ENCODE measurements at regions not wholly inside any gene's neighbourhood (a gene's known extent, or its start where the extent isn't known, plus 50 kb on each side); places are given as distances from the start of the nearest gene placed in this dataset.

DNA sequence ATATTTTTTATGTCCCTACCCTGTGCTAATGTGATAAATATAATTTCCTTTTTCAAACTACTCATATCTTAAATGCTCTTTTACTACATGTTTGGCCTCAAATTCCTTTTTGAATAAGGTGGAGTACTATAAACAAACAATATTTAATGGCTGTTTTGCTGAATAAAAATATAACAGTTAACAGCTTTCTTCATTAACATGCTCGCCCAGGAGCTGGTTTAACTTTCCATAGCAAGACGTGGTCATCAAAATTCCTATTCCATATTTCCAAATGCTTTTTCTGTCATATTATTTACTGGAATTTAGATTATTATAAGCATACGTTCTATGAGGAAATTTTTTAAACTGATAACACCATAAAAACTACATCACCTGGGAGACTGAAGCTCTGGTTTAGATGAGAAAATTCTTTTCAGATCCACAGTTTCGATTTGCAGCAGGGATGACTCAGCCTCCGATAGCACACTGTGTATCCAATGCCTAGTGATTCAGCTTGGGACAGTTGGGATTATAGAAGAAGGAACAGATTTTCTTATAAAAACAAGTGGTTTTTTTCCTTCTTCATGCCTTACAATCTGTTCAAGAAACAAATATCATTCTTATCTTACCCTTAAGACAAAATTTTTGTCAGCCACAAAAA lies 129.1 kb downstream of the FBXO8 start:
- Histone ChIP-seq H3K9me3 (ENCODE audit: control insufficient read depth, insufficient read depth, low read length) (no peaks in the 10 kb centered on the region), H3K36me3 (ENCODE audit: control insufficient read depth, insufficient read depth, low read length) (no peaks in the 10 kb centered on the region), H3K4me3 (ENCODE audit: low read depth, low read length) (no peak overlapping the region), H3K4me1 (ENCODE audit: control insufficient read depth, insufficient read depth, low read length) (no peaks in the 10 kb centered on the region), H3K27me3 (ENCODE audit: control insufficient read depth, insufficient read depth, low read length) (no peaks in the 10 kb centered on the region), H3K27ac (ENCODE audit: low read depth, low read length) (no peak overlapping the region)
- DNase-seq (ENCODE audit: low read depth in 4 of 6, low spot score in 6 of 6): no peak
- WGBS (ENCODE audit: insufficient coverage): 60% methylated on average over 1 of the region's 5 CpGs

DNA sequence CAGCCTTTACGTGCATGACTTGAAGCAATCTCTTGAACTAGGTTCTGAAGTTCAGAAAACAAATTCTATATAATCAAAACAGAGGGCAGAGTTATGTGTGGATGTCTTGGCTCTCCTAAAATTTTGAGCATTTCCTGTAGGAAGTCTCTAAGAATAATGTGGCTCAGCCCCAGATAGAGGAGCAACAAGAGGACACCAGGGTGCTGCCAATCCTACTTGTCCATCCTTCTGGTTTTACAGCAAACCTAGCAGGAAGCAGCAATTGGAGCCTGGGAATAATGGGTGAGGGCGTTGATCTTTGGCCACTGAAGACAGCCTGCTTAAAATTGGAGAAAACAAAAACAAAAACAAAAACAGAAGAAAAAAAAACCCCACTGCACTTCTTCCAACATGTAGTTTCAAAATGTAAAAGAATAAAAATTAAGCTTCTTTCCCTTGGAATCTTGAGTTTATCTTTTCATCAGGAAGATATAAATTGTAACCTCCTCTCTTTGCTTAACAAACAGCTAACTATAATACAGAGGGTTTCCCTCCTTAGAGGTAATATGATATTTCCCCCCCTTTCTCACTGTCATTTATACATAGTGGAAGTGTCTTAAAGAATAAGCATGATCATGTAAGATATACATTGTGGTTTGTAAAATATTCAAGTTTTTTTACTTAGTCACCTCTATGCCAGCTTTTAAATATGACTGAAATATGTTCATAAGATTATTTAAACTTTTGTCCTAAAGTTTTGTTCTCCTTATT lies 130.6 kb downstream of the FBXO8 start:
- no CpG with 5 or more reads among the region's 2 CpGs for WGBS (ENCODE audit: insufficient coverage)
- DNase-seq (ENCODE audit: low read depth in 4 of 6, low spot score in 6 of 6): no peak
- Histone ChIP-seq H3K9me3 (ENCODE audit: control insufficient read depth, insufficient read depth, low read length) (no peaks in the 10 kb centered on the region), H3K27ac (ENCODE audit: low read depth, low read length) (no peak overlapping the region), H3K36me3 (ENCODE audit: control insufficient read depth, insufficient read depth, low read length) (no peaks in the 10 kb centered on the region), H3K27me3 (ENCODE audit: control insufficient read depth, insufficient read depth, low read length) (no peaks in the 10 kb centered on the region), H3K4me3 (ENCODE audit: low read depth, low read length) (no peak overlapping the region), H3K4me1 (ENCODE audit: control insufficient read depth, insufficient read depth, low read length) (no peaks in the 10 kb centered on the region)

GRCh38 chr4:174147863-174148262 lies 135.6 kb downstream of the FBXO8 start:
- no peak for DNase-seq (ENCODE audit: low read depth in 4 of 6, low spot score in 6 of 6)
- WGBS (ENCODE audit: insufficient coverage): no CpG with 5 or more reads among the region's 2 CpGs
- Histone ChIP-seq H3K27ac (ENCODE audit: low read depth, low read length) (no peak overlapping the region), H3K9me3 (ENCODE audit: control insufficient read depth, insufficient read depth, low read length) (no peaks in the 10 kb centered on the region), H3K4me1 (ENCODE audit: control insufficient read depth, insufficient read depth, low read length) (no peaks in the 10 kb centered on the region), H3K36me3 (ENCODE audit: control insufficient read depth, insufficient read depth, low read length) (no peaks in the 10 kb centered on the region), H3K27me3 (ENCODE audit: control insufficient read depth, insufficient read depth, low read length) (no peaks in the 10 kb centered on the region), H3K4me3 (ENCODE audit: low read depth, low read length) (no peak overlapping the region)

- H3K27me3 ChIP-seq (ENCODE audit: control insufficient read depth, insufficient read depth, low read length): no peaks in the 10 kb centered on the region
- no peak overlapping the region for H3K27ac ChIP-seq (ENCODE audit: low read depth, low read length)
- no peak for DNase-seq (ENCODE audit: low read depth in 4 of 6, low spot score in 6 of 6)
- H3K36me3 ChIP-seq (ENCODE audit: control insufficient read depth, insufficient read depth, low read length): no peaks in the 10 kb centered on the region
- no peak overlapping the region for H3K4me3 ChIP-seq (ENCODE audit: low read depth, low read length)
- H3K9me3 ChIP-seq (ENCODE audit: control insufficient read depth, insufficient read depth, low read length): no peaks in the 10 kb centered on the region
- no peaks in the 10 kb centered on the region for H3K4me1 ChIP-seq (ENCODE audit: control insufficient read depth, insufficient read depth, low read length)
These were observed 139.4 kb downstream of the FBXO8 start for GRCh38 chr4:174144106-174144505.

DNA sequence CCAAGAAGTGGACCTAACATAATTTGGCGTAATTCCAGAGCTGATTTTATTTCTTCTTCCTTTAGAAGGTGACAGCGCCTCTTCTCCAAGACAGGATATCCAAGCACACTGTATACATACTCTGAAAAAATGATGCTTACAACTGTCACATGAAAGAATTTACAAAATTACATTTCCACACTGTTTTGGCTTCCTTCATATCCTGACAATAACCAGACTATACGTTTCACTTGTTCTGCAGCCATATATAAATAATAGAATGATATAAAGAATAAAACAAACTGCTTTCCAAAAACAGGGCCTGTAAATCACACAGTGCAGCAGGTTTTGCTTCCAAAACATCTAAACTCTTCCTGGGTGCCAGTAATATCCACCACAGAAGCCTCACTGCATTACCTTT lies 141.6 kb downstream of the FBXO8 start:
- H3K9me3 ChIP-seq (ENCODE audit: control insufficient read depth, insufficient read depth, low read length): no peaks in the 10 kb centered on the region
- H3K36me3 ChIP-seq (ENCODE audit: control insufficient read depth, insufficient read depth, low read length): no peaks in the 10 kb centered on the region
- H3K27ac ChIP-seq (ENCODE audit: low read depth, low read length): no peak overlapping the region
- no peaks in the 10 kb centered on the region for H3K4me1 ChIP-seq (ENCODE audit: control insufficient read depth, insufficient read depth, low read length)
- no peak overlapping the region for H3K4me3 ChIP-seq (ENCODE audit: low read depth, low read length)
- DNase-seq (ENCODE audit: low read depth in 4 of 6, low spot score in 6 of 6): no peak
- no peaks in the 10 kb centered on the region for H3K27me3 ChIP-seq (ENCODE audit: control insufficient read depth, insufficient read depth, low read length)
- WGBS (ENCODE audit: insufficient coverage): 100% methylated on average over 1 of the region's 3 CpGs

DNA sequence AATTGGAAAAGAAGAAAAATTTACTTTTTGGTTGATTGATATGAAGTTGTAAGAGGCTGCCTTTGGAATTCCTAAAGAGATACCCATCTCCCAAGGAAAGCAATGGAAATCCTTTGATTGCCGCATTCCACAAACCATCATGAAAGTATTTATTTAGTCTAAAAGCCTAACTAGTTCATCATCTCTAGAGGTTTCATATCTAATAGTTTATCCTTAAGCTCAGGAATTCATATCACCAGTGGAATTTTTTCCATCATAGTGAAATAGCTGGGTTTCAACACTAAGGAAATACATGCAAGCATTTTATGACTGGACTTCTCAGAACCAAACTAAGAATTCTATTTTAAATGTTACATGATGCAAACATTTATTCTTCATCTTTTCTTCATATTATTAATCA lies 144.9 kb downstream of the FBXO8 start:
- Histone ChIP-seq H3K9me3 (ENCODE audit: control insufficient read depth, insufficient read depth, low read length) (no peaks in the 10 kb centered on the region), H3K27me3 (ENCODE audit: control insufficient read depth, insufficient read depth, low read length) (no peaks in the 10 kb centered on the region), H3K4me1 (ENCODE audit: control insufficient read depth, insufficient read depth, low read length) (no peaks in the 10 kb centered on the region), H3K36me3 (ENCODE audit: control insufficient read depth, insufficient read depth, low read length) (no peaks in the 10 kb centered on the region), H3K27ac (ENCODE audit: low read depth, low read length) (no peak overlapping the region), H3K4me3 (ENCODE audit: low read depth, low read length) (no peak overlapping the region)
- WGBS (ENCODE audit: insufficient coverage): no CpG with 5 or more reads among the region's 1 CpG
- DNase-seq (ENCODE audit: low read depth in 4 of 6, low spot score in 6 of 6): no peak

DNA sequence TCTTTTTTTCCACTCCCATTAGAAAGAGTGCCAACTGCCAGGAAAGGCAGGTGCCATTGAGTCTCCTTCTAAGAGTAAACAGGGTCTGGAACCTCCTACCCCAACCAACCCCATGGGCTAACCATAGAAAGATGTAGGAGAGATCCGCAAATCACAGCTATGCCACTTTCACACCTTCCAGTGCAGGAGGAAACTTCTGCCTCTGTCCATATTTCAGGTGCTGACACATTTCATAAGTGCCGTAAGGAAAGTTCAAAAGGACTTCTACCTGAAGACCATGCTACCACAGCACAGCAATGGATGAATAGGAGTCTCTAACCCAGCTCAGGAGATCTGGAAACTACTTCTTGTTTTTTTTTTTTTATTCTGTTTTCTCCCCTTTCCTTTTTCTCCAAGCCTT lies 145.8 kb downstream of the FBXO8 start:
- DNase-seq (ENCODE audit: low read depth in 4 of 6, low spot score in 6 of 6): no peak
- no peak overlapping the region for H3K4me3 ChIP-seq (ENCODE audit: low read depth, low read length)
- no peak overlapping the region for H3K27ac ChIP-seq (ENCODE audit: low read depth, low read length)
- H3K27me3 ChIP-seq (ENCODE audit: control insufficient read depth, insufficient read depth, low read length): no peaks in the 10 kb centered on the region
- H3K4me1 ChIP-seq (ENCODE audit: control insufficient read depth, insufficient read depth, low read length): no peaks in the 10 kb centered on the region
- H3K9me3 ChIP-seq (ENCODE audit: control insufficient read depth, insufficient read depth, low read length): no peaks in the 10 kb centered on the region
- WGBS (ENCODE audit: insufficient coverage): 100% methylated on average over 1 of the region's 2 CpGs
- H3K36me3 ChIP-seq (ENCODE audit: control insufficient read depth, insufficient read depth, low read length): no peaks in the 10 kb centered on the region

DNA sequence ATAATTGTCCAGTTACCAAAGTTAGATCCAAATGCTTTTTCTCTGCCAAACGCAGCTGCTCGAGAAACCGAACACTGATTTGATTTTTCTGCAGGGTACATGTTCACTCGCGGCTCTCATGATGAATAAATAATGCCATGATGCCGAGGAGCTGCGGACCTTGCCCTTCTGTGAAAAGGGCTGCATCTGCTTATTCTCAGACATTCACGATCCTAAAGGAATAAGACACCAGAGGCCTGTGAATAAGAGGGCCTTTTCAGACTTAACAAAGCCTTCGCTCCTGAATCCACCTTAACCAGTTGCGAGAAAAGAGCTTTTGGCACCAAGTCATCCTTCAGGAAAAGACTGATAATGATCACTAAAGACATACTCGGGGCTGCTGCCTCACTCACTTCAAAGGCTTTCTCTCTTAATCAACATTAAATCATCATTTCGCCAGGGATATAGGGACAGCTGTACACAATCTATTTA lies 147.5 kb downstream of the FBXO8 start:
- H3K36me3 ChIP-seq (ENCODE audit: control insufficient read depth, insufficient read depth, low read length): no peaks in the 10 kb centered on the region
- peak in 3 of 6 donors; percentile 22 to 71 (median 50) for DNase-seq (ENCODE audit: low read depth in 4 of 6, low spot score in 6 of 6)
- H3K4me3 ChIP-seq (ENCODE audit: low read depth, low read length): peak overlapping the region; percentile 30
- no peaks in the 10 kb centered on the region for H3K27me3 ChIP-seq (ENCODE audit: control insufficient read depth, insufficient read depth, low read length)
- no peaks in the 10 kb centered on the region for H3K4me1 ChIP-seq (ENCODE audit: control insufficient read depth, insufficient read depth, low read length)
- WGBS (ENCODE audit: insufficient coverage): 20% methylated on average over 12 of the region's 12 CpGs
- H3K9me3 ChIP-seq (ENCODE audit: control insufficient read depth, insufficient read depth, low read length): no peaks in the 10 kb centered on the region
- H3K27ac ChIP-seq (ENCODE audit: low read depth, low read length): no peak overlapping the region

DNA sequence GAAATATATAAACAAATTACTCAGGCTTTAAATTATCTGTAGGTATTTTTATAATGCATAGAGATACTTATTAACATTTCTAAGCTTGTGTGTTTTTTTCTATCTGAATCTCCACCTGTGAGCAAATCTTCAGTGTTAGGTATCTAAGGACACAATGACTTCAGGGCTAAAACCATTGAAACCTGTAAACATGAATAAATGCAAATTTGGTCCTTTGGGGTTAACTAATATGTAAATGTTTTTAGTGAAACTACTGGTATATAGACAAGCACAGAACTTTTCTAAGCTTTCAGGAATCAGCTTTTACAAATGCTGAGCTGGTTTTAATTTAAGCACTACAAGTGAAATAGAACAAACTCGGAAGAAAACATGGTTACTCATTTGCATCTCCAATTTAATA lies 147.9 kb downstream of the FBXO8 start:
- Histone ChIP-seq H3K36me3 (ENCODE audit: control insufficient read depth, insufficient read depth, low read length) (no peaks in the 10 kb centered on the region), H3K27me3 (ENCODE audit: control insufficient read depth, insufficient read depth, low read length) (no peaks in the 10 kb centered on the region), H3K4me1 (ENCODE audit: control insufficient read depth, insufficient read depth, low read length) (no peaks in the 10 kb centered on the region), H3K4me3 (ENCODE audit: low read depth, low read length) (peak overlapping the region; percentile 30), H3K9me3 (ENCODE audit: control insufficient read depth, insufficient read depth, low read length) (no peaks in the 10 kb centered on the region), H3K27ac (ENCODE audit: low read depth, low read length) (no peak overlapping the region)
- no peak for DNase-seq (ENCODE audit: low read depth in 4 of 6, low spot score in 6 of 6)
- WGBS (ENCODE audit: insufficient coverage): 13% methylated on average over 1 of the region's 1 CpG

DNA sequence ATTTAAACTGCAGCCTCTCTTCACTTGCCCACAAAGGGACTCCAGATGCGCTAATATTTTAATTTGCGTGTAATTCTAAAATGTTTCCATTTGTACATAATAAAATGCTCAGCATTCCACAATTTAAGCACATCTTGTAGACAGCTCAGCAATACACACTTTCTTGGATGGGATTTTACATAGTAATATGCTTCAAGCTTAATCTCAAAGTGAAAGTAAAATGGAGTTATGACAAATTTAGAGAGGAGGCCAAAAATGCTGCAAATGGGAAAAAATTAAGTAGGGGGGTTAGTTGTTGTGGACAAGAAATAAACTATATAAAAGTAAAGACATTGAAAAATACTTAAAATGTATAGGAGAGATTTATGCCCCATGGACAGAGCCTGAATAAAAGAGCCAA lies 149.1 kb downstream of the FBXO8 start:
- no peaks in the 10 kb centered on the region for H3K4me1 ChIP-seq (ENCODE audit: control insufficient read depth, insufficient read depth, low read length)
- no peak for DNase-seq (ENCODE audit: low read depth in 4 of 6, low spot score in 6 of 6)
- WGBS (ENCODE audit: insufficient coverage): no CpG with 5 or more reads among the region's 2 CpGs
- no peaks in the 10 kb centered on the region for H3K36me3 ChIP-seq (ENCODE audit: control insufficient read depth, insufficient read depth, low read length)
- no peaks in the 10 kb centered on the region for H3K9me3 ChIP-seq (ENCODE audit: control insufficient read depth, insufficient read depth, low read length)
- H3K4me3 ChIP-seq (ENCODE audit: low read depth, low read length): no peak overlapping the region
- no peaks in the 10 kb centered on the region for H3K27me3 ChIP-seq (ENCODE audit: control insufficient read depth, insufficient read depth, low read length)
- H3K27ac ChIP-seq (ENCODE audit: low read depth, low read length): no peak overlapping the region
